ENCODE measurements at regions not wholly inside any gene's neighbourhood (a gene's known extent, or its start where the extent isn't known, plus 50 kb on each side); places are given as distances from the start of the nearest gene placed in this dataset.
"Not testable (repeated sequence)": the region's sequence is repeated elsewhere in the genome, so short reads cannot be mapped to it uniquely, and the experiment has no call there.

- TF ChIP-seq, protein P1, sequence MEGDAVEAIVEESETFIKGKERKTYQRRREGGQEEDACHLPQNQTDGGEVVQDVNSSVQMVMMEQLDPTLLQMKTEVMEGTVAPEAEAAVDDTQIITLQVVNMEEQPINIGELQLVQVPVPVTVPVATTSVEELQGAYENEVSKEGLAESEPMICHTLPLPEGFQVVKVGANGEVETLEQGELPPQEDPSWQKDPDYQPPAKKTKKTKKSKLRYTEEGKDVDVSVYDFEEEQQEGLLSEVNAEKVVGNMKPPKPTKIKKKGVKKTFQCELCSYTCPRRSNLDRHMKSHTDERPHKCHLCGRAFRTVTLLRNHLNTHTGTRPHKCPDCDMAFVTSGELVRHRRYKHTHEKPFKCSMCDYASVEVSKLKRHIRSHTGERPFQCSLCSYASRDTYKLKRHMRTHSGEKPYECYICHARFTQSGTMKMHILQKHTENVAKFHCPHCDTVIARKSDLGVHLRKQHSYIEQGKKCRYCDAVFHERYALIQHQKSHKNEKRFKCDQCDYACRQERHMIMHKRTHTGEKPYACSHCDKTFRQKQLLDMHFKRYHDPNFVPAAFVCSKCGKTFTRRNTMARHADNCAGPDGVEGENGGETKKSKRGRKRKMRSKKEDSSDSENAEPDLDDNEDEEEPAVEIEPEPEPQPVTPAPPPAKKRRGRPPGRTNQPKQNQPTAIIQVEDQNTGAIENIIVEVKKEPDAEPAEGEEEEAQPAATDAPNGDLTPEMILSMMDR (IDR thresholded peaks at IDR 0.05; ENCODE audit: low read depth, low read length), result no peak
These were observed 91.9 kb upstream of the CLVS2 start for GRCh38 chr6:122904166-122904565.

GRCh38 chr6:122913558-122913957, 82.5 kb upstream of the CLVS2 start:
- TF ChIP-seq, protein P1 (IDR thresholded peaks at IDR 0.05; ENCODE audit: low read depth, low read length), result no peak
- DNase-seq (ENCODE audit: extremely low read depth, low read depth), result no peak

More at GRCh38 chr6:122904166-122904565, 91.9 kb upstream of the CLVS2 start:
- DNase-seq (ENCODE audit: extremely low read depth, low read depth), result no peak

- TF ChIP-seq, protein P1 (IDR thresholded peaks at IDR 0.05; ENCODE audit: low read depth, low read length), result no peak
- DNase-seq (ENCODE audit: extremely low read depth, low read depth), result no peak
These were observed 77.3 kb upstream of the CLVS2 start for GRCh38 chr6:122918714-122919113.

- DNase-seq (ENCODE audit: extremely low read depth, low read depth), result no peak
These were observed 65.5 kb upstream of the CLVS2 start for GRCh38 chr6:122930252-122931180.

GRCh38 chr6:122931916-122932315, 64.1 kb upstream of the CLVS2 start:
- DNase-seq (ENCODE audit: extremely low read depth, low read depth), result no peak
- TF ChIP-seq, protein P1 (IDR thresholded peaks at IDR 0.05; ENCODE audit: low read depth, low read length), result no peak

More at GRCh38 chr6:122930252-122931180, 65.5 kb upstream of the CLVS2 start:
- TF ChIP-seq, protein P1 (IDR thresholded peaks at IDR 0.05; ENCODE audit: low read depth, low read length), result no peak

- not testable (repeated sequence) for DNase-seq (ENCODE audit: extremely low read depth, low read depth)
These were observed 51.1 kb upstream of the CLVS2 start for GRCh38 chr6:122944936-122945335.

All from AG09319 (cell line).